ENCODE measurements at regions not wholly inside any gene's neighbourhood (a gene's known extent, or its start where the extent isn't known, plus 50 kb on each side); places are given as distances from the start of the nearest gene placed in this dataset.

DNA sequence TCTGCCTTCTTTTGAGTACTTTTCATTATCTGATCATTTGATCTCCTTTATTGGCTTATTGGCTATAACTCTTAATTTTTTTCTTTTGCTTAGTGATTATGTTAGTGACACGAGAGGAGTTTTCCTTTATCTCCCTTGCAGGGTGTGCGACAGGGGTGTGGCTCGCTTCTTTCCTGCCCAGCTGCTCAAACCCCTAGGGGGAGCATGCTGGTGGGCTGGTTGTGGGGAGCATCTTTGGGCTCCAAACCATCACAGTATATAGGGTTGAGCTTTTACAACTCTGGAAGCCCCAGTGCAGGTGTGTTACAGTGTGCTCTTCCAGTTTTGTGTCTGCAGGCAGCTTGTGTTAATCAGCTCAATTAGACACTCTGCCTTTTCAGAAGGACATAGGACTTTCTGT is 357.0 kb upstream of the TMEFF2 start:
- Histone ChIP-seq H2AK5ac (ENCODE audit: low read depth, low read length) (no peak overlapping the region), H3K14ac (ENCODE audit: insufficient read length) (no peak overlapping the region), H3K79me2 (ENCODE audit: control insufficient read depth in 1 of 2, insufficient read depth in 2 of 2, low read length in 2 of 2) (no peaks in the 10 kb centered on the region), H3K56ac (replicated peaks; ENCODE audit: insufficient read length, low read depth, low read length) (no peak overlapping the region), H4K5ac (ENCODE audit: insufficient read length, low read depth, low read length) (no peak overlapping the region), H3K36me3 (ENCODE audit: control insufficient read depth in 2 of 4, insufficient read depth in 4 of 4, low read length in 3 of 4) (no peaks in the 10 kb centered on the region), H3K4me3 (ENCODE audit: extremely low read depth in 1 of 4, insufficient read depth in 2 of 4, low read depth in 3 of 4, low read length in 4 of 4) (no peak overlapping the region), H4K8ac (ENCODE audit: extremely low read depth, insufficient read depth, low read length) (no peak overlapping the region), H3K23me2 (ENCODE audit: low read depth, low read length) (no peaks in the 10 kb centered on the region; the same call in 1 of the 2 replicates), H3K23ac (ENCODE audit: insufficient read length) (no peak overlapping the region), H4K91ac (replicated peaks; ENCODE audit: insufficient read length, low read length) (no peak overlapping the region), H2BK5ac (ENCODE audit: low read depth, low read length) (no peak overlapping the region), H3K79me1 (ENCODE audit: low read depth, low read length) (no peaks in the 10 kb centered on the region), H3K4ac (replicated peaks; ENCODE audit: insufficient read length, low read depth, low read length) (no peak overlapping the region), H3K4me2 (ENCODE audit: insufficient read depth in 1 of 2, low read depth in 2 of 2, low read length in 2 of 2) (no peak overlapping the region), H3K4me1 (replicated peaks in 1 of 4; ENCODE audit: control insufficient read depth in 3 of 4, insufficient read depth in 4 of 4, low read length in 3 of 4) (no peaks in the 10 kb centered on the region), H2BK12ac (ENCODE audit: low read depth, low read length) (no peak overlapping the region), H2AFZ (ENCODE audit: low read length) (peak overlapping the region; percentile 77; the same call in 1 of the 2 replicates), H2BK20ac (ENCODE audit: low read length) (no peak overlapping the region), H3K27me3 (replicated peaks in 1 of 4; ENCODE audit: control insufficient read depth in 3 of 4, extremely low read depth in 1 of 4, insufficient read depth in 3 of 4, low read length in 3 of 4) (no peaks in the 10 kb centered on the region), H2BK15ac (ENCODE audit: low read length) (no peak overlapping the region), H2BK120ac (replicated peaks; ENCODE audit: low read depth, low read length) (no peak overlapping the region), H3K18ac (ENCODE audit: extremely low read depth, low read length) (no peak overlapping the region), H3K27ac (ENCODE audit: low read depth, low read length) (no peak overlapping the region), H3K9ac (replicated peaks in 1 of 4; ENCODE audit: extremely low read depth in 1 of 4, low read depth in 3 of 4, low read length in 3 of 4) (0 out of 7 replicates have a peak overlapping the region, but pooled peaks of 1 of the 4 experiments have one; percentile 18), H4K20me1 (replicated peaks in 1 of 2; ENCODE audit: control insufficient read depth in 1 of 2, insufficient read depth in 2 of 2, low read length in 2 of 2) (no peaks in the 10 kb centered on the region), H3K9me3 (ENCODE audit: insufficient read depth in 2 of 2, low read depth in 1 of 2, low read length in 1 of 2) (no peaks in the 10 kb centered on the region)
- 89% methylated on average over 3 of the region's 3 CpGs; no CpG with 5 or more reads in 1 of the 2 experiments for WGBS, 2 experiments (ENCODE audit: extremely low coverage in 1 of 2, insufficient coverage in 1 of 2, insufficient read length in 1 of 2, insufficient replicate concordance in 2 of 2, low coverage in 1 of 2, low lambda C conversion rate in 2 of 2, missing lambda C conversion rate in 1 of 2)
- DNase-seq (ENCODE audit: low read depth in 1 of 2, low spot score in 2 of 2) (no peak), FAIRE-seq (no peak)
- ChIA-PET CTCF (ENCODE audit: partially characterized antibody) (interaction anchor here (0.7 to 1.6 kb wide), 4 partner anchors 15 to 693 kb away, joined by 3 to 4 read pairs (median 3); no protein-coding TSS in a partner anchor), POLR2A (ENCODE audit: partially characterized antibody) (no interaction called here)
- TF ChIP-seq SIRT6 (IDR thresholded peaks at IDR 0.05; ENCODE audit: low read length) (no peak), JUND (IDR thresholded peaks at IDR 0.05; ENCODE audit: low read length) (no peak), GTF2F1 (IDR thresholded peaks at IDR 0.05; ENCODE audit: borderline replicate concordance, low read depth, low read length) (no peak), YY1 (IDR thresholded peaks at IDR 0.05; ENCODE audit: low read depth, low read length) (no peak), KDM4A (IDR thresholded peaks at IDR 0.05; ENCODE audit: low read depth, low read length, severe bottlenecking) (no peak)
